Gastroesophageal sphincter (tissue), 3 donors: ENCODE measurements at regions not wholly inside any gene's neighbourhood (a gene's known extent, or its start where the extent isn't known, plus 50 kb on each side); places are given as distances from the start of the nearest gene placed in this dataset.

ENCODE experiments used
- EP300 ChIP-seq: sonication (generic); formaldehyde crosslinking; IDR thresholded peaks from one replicate; pipeline ENCODE4 v1.6.1; 2017; ENCODE audit warnings: antibody characterized with exemption, mild to moderate bottlenecking
- POLR2A ChIP-seq, 2 donors: fragments of 450-650 bp; IDR thresholded peaks; one replicate each; pipeline ENCODE4 v1.6.1; 2017; ENCODE audit warnings: antibody characterized with exemption in 2 of 2, mild to moderate bottlenecking in 2 of 2, moderate library complexity in 1 of 2
- POLR2AphosphoS5 ChIP-seq: sonication (generic); formaldehyde crosslinking; IDR thresholded peaks from one replicate; pipeline ENCODE4 v1.6.1; 2017; ENCODE audit warnings: antibody characterized with exemption
- TF ChIP-seq, protein P1 (sequence below), 4 experiments: fragments of 200-600 bp in 2 of 4; fragments of 450-650 bp in 2 of 4; sonication (generic) in 1 of 4; IDR thresholded peaks; one replicate each; pipeline ENCODE4 v1.5.1; 2017 to 2019; ENCODE audit warnings: antibody characterized with exemption in 4 of 4, mild to moderate bottlenecking in 2 of 4, moderate library complexity in 2 of 4

DNA sequence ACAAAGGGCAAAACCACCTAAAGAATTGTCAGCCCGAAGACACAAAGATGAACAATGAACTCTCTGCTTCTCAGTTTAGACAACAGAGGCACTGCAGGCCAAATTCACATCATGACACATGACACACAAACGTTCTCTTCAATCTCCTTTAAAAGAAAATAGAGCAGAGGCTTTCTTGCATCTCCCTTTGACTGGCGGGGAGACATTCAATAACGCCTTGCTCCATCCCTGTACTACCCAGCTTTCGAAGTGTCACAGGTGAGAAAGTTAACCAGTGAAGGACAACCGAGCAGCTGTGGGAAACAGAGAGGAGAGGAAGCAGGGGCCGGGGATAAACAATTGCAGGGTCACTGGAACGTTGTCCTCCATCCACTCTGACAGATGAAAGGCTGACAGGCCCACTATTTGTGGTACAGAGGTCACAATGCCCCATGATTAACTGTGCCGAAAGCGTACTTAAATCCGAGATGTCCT is 130.8 kb downstream of the PHLDA1 start:
- TF ChIP-seq, protein P1, sequence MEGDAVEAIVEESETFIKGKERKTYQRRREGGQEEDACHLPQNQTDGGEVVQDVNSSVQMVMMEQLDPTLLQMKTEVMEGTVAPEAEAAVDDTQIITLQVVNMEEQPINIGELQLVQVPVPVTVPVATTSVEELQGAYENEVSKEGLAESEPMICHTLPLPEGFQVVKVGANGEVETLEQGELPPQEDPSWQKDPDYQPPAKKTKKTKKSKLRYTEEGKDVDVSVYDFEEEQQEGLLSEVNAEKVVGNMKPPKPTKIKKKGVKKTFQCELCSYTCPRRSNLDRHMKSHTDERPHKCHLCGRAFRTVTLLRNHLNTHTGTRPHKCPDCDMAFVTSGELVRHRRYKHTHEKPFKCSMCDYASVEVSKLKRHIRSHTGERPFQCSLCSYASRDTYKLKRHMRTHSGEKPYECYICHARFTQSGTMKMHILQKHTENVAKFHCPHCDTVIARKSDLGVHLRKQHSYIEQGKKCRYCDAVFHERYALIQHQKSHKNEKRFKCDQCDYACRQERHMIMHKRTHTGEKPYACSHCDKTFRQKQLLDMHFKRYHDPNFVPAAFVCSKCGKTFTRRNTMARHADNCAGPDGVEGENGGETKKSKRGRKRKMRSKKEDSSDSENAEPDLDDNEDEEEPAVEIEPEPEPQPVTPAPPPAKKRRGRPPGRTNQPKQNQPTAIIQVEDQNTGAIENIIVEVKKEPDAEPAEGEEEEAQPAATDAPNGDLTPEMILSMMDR (IDR thresholded peaks at IDR 0.05), result no peak
- no peak for TF ChIP-seq POLR2A (IDR thresholded peaks at IDR 0.05)
- no peak for TF ChIP-seq POLR2AphosphoS5
- no peak for TF ChIP-seq EP300
